AG04450 (cell line): ENCODE measurements at regions not wholly inside any gene's neighbourhood (a gene's known extent, or its start where the extent isn't known, plus 50 kb on each side); places are given as distances from the start of the nearest gene placed in this dataset.

Experiments
- CTCF ChIA-PET: fragments of 300-600, 350-600 bp; formaldehyde crosslinking; extraction: SDS; loops from one replicate; lab custom pipeline; 2022; ENCODE audit warnings: antibody characterized with exemption, inconsistent platforms; lab: Charles Lee
- POLR2A ChIA-PET: fragments of 350-600 bp; formaldehyde crosslinking; extraction: SDS; loops from one replicate; lab custom pipeline; 2021; ENCODE audit warnings: antibody characterized with exemption, inconsistent platforms; lab: Yijun Ruan, JAX
- DNase-seq: peaks from one replicate; pipeline ENCODE4 v3.0.0-alpha.2; 2011; ENCODE audit warnings: low read depth, low spot score
- H3K27ac ChIP-seq: one replicate; pipeline ENCODE4 v1.5.1; 2012; ENCODE audit warnings: low read depth, low read length, control low read depth
- H3K27me3 ChIP-seq: one replicate; pipeline ENCODE4 v1.6.0; 2012; ENCODE audit warnings: low read length; ENCODE audit not compliant: control insufficient read depth, insufficient read depth
- H3K4me3 ChIP-seq: 2 replicates; pipeline ENCODE4 v1.5.1; 2011; ENCODE audit warnings: mild to moderate bottlenecking, low read depth, low read length, control low read depth
- H3K9me3 ChIP-seq: 2 replicates; pipeline ENCODE4 v1.5.1; 2012; ENCODE audit warnings: low read length; ENCODE audit not compliant: control insufficient read depth, insufficient read depth
- CTCF ChIP-seq: IDR thresholded peaks from 2 replicates; pipeline ENCODE4 v1.5.1; 2011; ENCODE audit warnings: low read depth, low read length, control low read depth, inconsistent platforms

GRCh38 chr2:4753721-4754120 lies 938.5 kb upstream of the SOX11 start:
- ChIA-PET POLR2A (no interaction called here), CTCF (no interaction called here)
- no peak overlapping the region for H3K4me3 ChIP-seq
- H3K9me3 ChIP-seq: peaks cover 25% of the 10 kb centered on the region; the same call in 1 of the 2 replicates
- no peak overlapping the region for H3K27ac ChIP-seq
- H3K27me3 ChIP-seq: no peaks in the 10 kb centered on the region
- TF ChIP-seq CTCF: no peak
- no peak for DNase-seq

GRCh38 chr2:4762951-4763376 lies 929.2 kb upstream of the SOX11 start:
- Histone ChIP-seq H3K9me3 (peaks cover 24% of the 10 kb centered on the region), H3K4me3 (no peak overlapping the region), H3K27ac (no peak overlapping the region), H3K27me3 (no peaks in the 10 kb centered on the region)
- no peak for DNase-seq
- ChIA-PET CTCF (interaction anchor here (0.7 kb wide), 1 partner anchor 23 kb away, joined by 3 read pairs; no protein-coding TSS in a partner anchor), POLR2A (no interaction called here)
- TF ChIP-seq CTCF: no peak

- DNase-seq: no peak
- no peaks in the 10 kb centered on the region for H3K27me3 ChIP-seq
- no peak for TF ChIP-seq CTCF
- H3K9me3 ChIP-seq: peaks cover 24% of the 10 kb centered on the region
- CTCF ChIA-PET: no interaction called here
- no peak overlapping the region for H3K27ac ChIP-seq
- no peak overlapping the region for H3K4me3 ChIP-seq
- POLR2A ChIA-PET: no interaction called here
Measured at GRCh38 chr2:4765787-4766530, 926.2 kb upstream of the SOX11 start.

GRCh38 chr2:4775668-4776067 lies 916.5 kb upstream of the SOX11 start:
- TF ChIP-seq CTCF: no peak
- DNase-seq: no peak
- ChIA-PET CTCF (no interaction called here), POLR2A (no interaction called here)
- H3K27me3 ChIP-seq: no peaks in the 10 kb centered on the region
- no peak overlapping the region for H3K4me3 ChIP-seq
- H3K9me3 ChIP-seq: peaks cover 18% of the 10 kb centered on the region
- no peak overlapping the region for H3K27ac ChIP-seq

GRCh38 chr2:4780679-4781078 lies 911.5 kb upstream of the SOX11 start:
- Histone ChIP-seq H3K27me3 (no peaks in the 10 kb centered on the region), H3K27ac (no peak overlapping the region), H3K4me3 (no peak overlapping the region), H3K9me3 (peaks cover 14% of the 10 kb centered on the region; the same call in 1 of the 2 replicates)
- ChIA-PET CTCF (no interaction called here), POLR2A (no interaction called here)
- no peak for DNase-seq
- TF ChIP-seq CTCF: no peak
